ENCODE measurements at regions not wholly inside any gene's neighbourhood (a gene's known extent, or its start where the extent isn't known, plus 50 kb on each side); places are given as distances from the start of the nearest gene placed in this dataset.

- no peak overlapping the region for H3K4me3 ChIP-seq (ENCODE audit: low read depth, low read length)
- in situ Hi-C loops (cut with HindIII; ENCODE audit: low sequenced_read_pairs) = no loop called here
- no peak for TF ChIP-seq CTCF (IDR thresholded peaks at IDR 0.05; ENCODE audit: low read depth, low read length, missing control alignments)
- DNase-seq (ENCODE audit: low read depth) = no peak
Measured at GRCh38 chr13:50711131-50711815, 132.2 kb downstream of the DLEU7 start.

GRCh38 chr13:50711996-50712395 is 131.5 kb downstream of the DLEU7 start:
- no peak overlapping the region for H3K4me3 ChIP-seq (ENCODE audit: low read depth, low read length)
- TF ChIP-seq CTCF (IDR thresholded peaks at IDR 0.05; ENCODE audit: low read depth, low read length, missing control alignments) = no peak
- DNase-seq (ENCODE audit: low read depth) = no peak
- in situ Hi-C loops (cut with HindIII; ENCODE audit: low sequenced_read_pairs) = no loop called here

- in situ Hi-C loops (cut with HindIII; ENCODE audit: low sequenced_read_pairs) = no loop called here
- H3K4me3 ChIP-seq (ENCODE audit: low read depth, low read length) = no peak overlapping the region
- TF ChIP-seq CTCF (IDR thresholded peaks at IDR 0.05; ENCODE audit: low read depth, low read length, missing control alignments) = no peak
- DNase-seq (ENCODE audit: low read depth) = no peak
Measured at GRCh38 chr13:50712456-50712855, 131.0 kb downstream of the DLEU7 start.

- H3K4me3 ChIP-seq (ENCODE audit: low read depth, low read length) = no peak overlapping the region
- no peak for DNase-seq (ENCODE audit: low read depth)
- no peak for TF ChIP-seq CTCF (IDR thresholded peaks at IDR 0.05; ENCODE audit: low read depth, low read length, missing control alignments)
- in situ Hi-C loops (cut with HindIII; ENCODE audit: low sequenced_read_pairs) = no loop called here
Measured at GRCh38 chr13:50712881-50713280, 130.6 kb downstream of the DLEU7 start.

- no peak for TF ChIP-seq CTCF (IDR thresholded peaks at IDR 0.05; ENCODE audit: low read depth, low read length, missing control alignments)
Measured at GRCh38 chr13:50713523-50714248, 129.8 kb downstream of the DLEU7 start.

GRCh38 chr13:50714891-50715290 is 128.6 kb downstream of the DLEU7 start:
- in situ Hi-C loops (cut with HindIII; ENCODE audit: low sequenced_read_pairs) = no loop called here
- no peak for DNase-seq (ENCODE audit: low read depth)
- TF ChIP-seq CTCF (IDR thresholded peaks at IDR 0.05; ENCODE audit: low read depth, low read length, missing control alignments) = no peak
- H3K4me3 ChIP-seq (ENCODE audit: low read depth, low read length) = no peak overlapping the region

More at GRCh38 chr13:50713523-50714248, 129.8 kb downstream of the DLEU7 start:
- in situ Hi-C loops (cut with HindIII; ENCODE audit: low sequenced_read_pairs) = no loop called here
- no peak overlapping the region for H3K4me3 ChIP-seq (ENCODE audit: low read depth, low read length)
- peak; percentile 88 for DNase-seq (ENCODE audit: low read depth)

Measured in astrocyte of the cerebellum (primary cell).